ENCODE measurements at regions not wholly inside any gene's neighbourhood (a gene's known extent, or its start where the extent isn't known, plus 50 kb on each side); places are given as distances from the start of the nearest gene placed in this dataset.

GRCh38 chr7:125526092-125526491 is 596.5 kb upstream of the POT1 start:
- no peak overlapping the region for H2AFZ ChIP-seq (ENCODE audit: low read depth, low read length)
- intact Hi-C loops (cut with micrococcal nuclease) (no loop called here), in situ Hi-C loops (cut with MboI) (no loop called here)
- CTCF ChIA-PET (ENCODE audit: low intra/inter-chr PET ratio), result no interaction called here
- no peak overlapping the region for H3K4me2 ChIP-seq (ENCODE audit: insufficient read depth, low read length)
- no peak for FAIRE-seq
- DNase-seq (ENCODE audit: extremely low read depth in 1 of 4, low spot score in 3 of 4), result no peak
- no peaks in the 10 kb centered on the region for H3K4me1 ChIP-seq (replicated peaks in 1 of 2; ENCODE audit: control insufficient read depth in 2 of 2, insufficient read depth in 2 of 2, low read length in 2 of 2)
- WGBS (ENCODE audit: insufficient coverage, low coverage, missing lambda C conversion rate), result 6% methylated on average over 1 of the region's 1 CpG
- H3K36me3 ChIP-seq (ENCODE audit: control insufficient read depth, insufficient read depth, low read length), result no peaks in the 10 kb centered on the region
- no peak overlapping the region for H3K9ac ChIP-seq (ENCODE audit: insufficient read depth in 1 of 2, low read depth in 2 of 2, low read length in 2 of 2)
- no TSS peak for BruUV-seq (replicated peaks)
- H3K79me2 ChIP-seq (ENCODE audit: control insufficient read depth, insufficient read depth, low read length), result no peaks in the 10 kb centered on the region
- no peaks in the 10 kb centered on the region for H3K9me3 ChIP-seq (replicated peaks; ENCODE audit: control insufficient read depth, insufficient read depth, low read depth, low read length)
- H3K27ac ChIP-seq (ENCODE audit: extremely low read depth, low read depth, low read length), result no peak overlapping the region
- H3K9me1 ChIP-seq (ENCODE audit: control insufficient read depth, insufficient read depth, low read length), result no peaks in the 10 kb centered on the region
- ATAC-seq, result no peak
- H4K20me1 ChIP-seq (replicated peaks; ENCODE audit: control insufficient read depth, insufficient read depth, low read length), result no peaks in the 10 kb centered on the region
- POLR2A ChIA-PET, result no interaction called here
- H3K27me3 ChIP-seq (ENCODE audit: control insufficient read depth in 2 of 2, insufficient read depth in 2 of 2, low read length in 2 of 2), result no peaks in the 10 kb centered on the region
- H3K4me3 ChIP-seq, result no peak overlapping the region
- TF ChIP-seq NR3C1 (CRISPR knock-in tag; IDR thresholded peaks at IDR 0.05) (no peak), NEUROD1 (IDR thresholded peaks at IDR 0.05; ENCODE audit: borderline replicate concordance, low read depth, low read length, partially characterized antibody) (no peak), HNRNPLL (IDR thresholded peaks at IDR 0.05; ENCODE audit: low read depth, low read length, poor library complexity, severe bottlenecking) (no peak), ZNF316 (IDR thresholded peaks at IDR 0.05) (peak; percentile 77), MAFF (IDR thresholded peaks at IDR 0.05; ENCODE audit: low read length) (peak; percentile 57), ZNF444 (CRISPR knock-in tag; IDR thresholded peaks at IDR 0.05) (no peak), ZNF140 (CRISPR knock-in tag; IDR thresholded peaks at IDR 0.05) (no peak), PPARD (CRISPR knock-in tag; IDR thresholded peaks at IDR 0.05) (no peak), ZHX1 (conservative IDR thresholded peaks at IDR 0.05; ENCODE audit: low read length) (no peak), MAFK (IDR thresholded peaks at IDR 0.05; ENCODE audit: low read length) (peak; percentile 59), RERE (CRISPR knock-in tag; IDR thresholded peaks at IDR 0.05; ENCODE audit: borderline replicate concordance) (no peak), MAFG (tag; conservative IDR thresholded peaks at IDR 0.05) (peak; percentile 38; the same call in 1 of the 2 replicates), IFI16 (CRISPR knock-in tag; IDR thresholded peaks at IDR 0.05) (no peak), VEZF1 (CRISPR knock-in tag; IDR thresholded peaks at IDR 0.05) (no peak), C11orf30 (IDR thresholded peaks at IDR 0.05; ENCODE audit: low read depth) (peak; percentile 45; the same call in 1 of the 2 replicates), BCL6 (CRISPR knock-in tag; IDR thresholded peaks at IDR 0.05) (no peak)
